HFFc6 (cell line): ENCODE measurements at regions not wholly inside any gene's neighbourhood (a gene's known extent, or its start where the extent isn't known, plus 50 kb on each side); places are given as distances from the start of the nearest gene placed in this dataset.
"Not testable (repeated sequence)": the region's sequence is repeated elsewhere in the genome, so short reads cannot be mapped to it uniquely, and the experiment has no call there.

Source experiments
- DNase-seq: peaks from one replicate; pipeline ENCODE4 v3.0.0-alpha.2; 2018
- H3K27ac Mint-ChIP-seq: 2 replicates; pipeline ENCODE4 v1.8.0; 2020; ENCODE audit warnings: mild to moderate bottlenecking, mixed read lengths
- H3K27me3 Mint-ChIP-seq: 2 replicates; pipeline ENCODE4 v1.8.0; 2021; ENCODE audit warnings: mild to moderate bottlenecking, moderate library complexity, mixed read lengths; ENCODE audit not compliant: insufficient read depth
- H3K36me3 Mint-ChIP-seq: 2 replicates; pipeline ENCODE4 v1.8.0; 2021; ENCODE audit warnings: low read depth, mixed read lengths
- H3K4me1 Mint-ChIP-seq: 2 replicates; pipeline ENCODE4 v1.8.0; 2020; ENCODE audit warnings: low read depth, mixed read lengths
- H3K4me3 Mint-ChIP-seq: 2 replicates; pipeline ENCODE4 v1.8.0; 2020; ENCODE audit warnings: mild to moderate bottlenecking, moderate library complexity, mixed read lengths
- H3K9me3 Mint-ChIP-seq: 2 replicates; pipeline ENCODE4 v1.8.0; 2020; ENCODE audit warnings: mild to moderate bottlenecking, mixed read lengths

DNA sequence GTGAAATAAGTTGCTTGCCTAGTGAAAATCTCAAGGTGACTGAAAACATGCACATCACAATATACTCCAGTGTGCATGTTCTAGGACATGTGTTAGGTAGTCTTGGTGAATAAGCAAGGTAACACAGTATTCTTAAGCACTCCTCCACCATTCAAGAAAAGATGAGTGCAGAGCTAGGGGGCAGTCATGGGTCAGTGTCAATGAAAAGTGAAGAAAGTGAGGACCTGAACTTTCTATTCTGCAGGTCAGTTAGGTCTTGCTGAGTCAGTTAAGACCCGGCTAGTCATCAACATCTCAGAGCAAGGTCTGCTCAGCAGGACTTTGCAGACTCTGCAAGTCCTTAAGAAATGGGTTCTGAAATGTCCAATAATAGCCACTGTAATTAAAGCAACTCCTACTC, 82.6 kb upstream of the POMZP3 start:
- H3K4me1 Mint-ChIP-seq, result not testable (repeated sequence)

DNA sequence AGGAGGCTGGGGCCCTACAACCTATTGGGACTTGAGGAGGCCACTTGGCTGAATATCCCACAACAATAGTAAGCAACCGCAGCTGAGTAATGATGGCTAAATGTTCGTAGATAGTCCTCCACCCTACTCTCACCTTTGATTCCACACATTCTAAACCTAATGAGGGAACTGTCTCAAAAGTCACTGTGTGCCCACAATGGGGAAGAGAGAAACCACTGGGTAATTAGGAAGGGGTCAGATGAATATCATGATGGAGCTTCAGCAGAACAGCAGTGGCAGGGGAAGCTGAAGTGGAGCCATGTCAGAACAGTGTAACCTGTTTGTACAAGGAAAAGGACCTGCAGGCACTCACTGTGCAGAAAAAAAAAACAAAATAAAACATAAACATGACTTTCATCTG, 81.4 kb upstream of the POMZP3 start:
- DNase-seq, H3K9me3 Mint-ChIP-seq, H3K27ac Mint-ChIP-seq, H3K27me3 Mint-ChIP-seq, H3K36me3 Mint-ChIP-seq, H3K4me3 Mint-ChIP-seq, H3K4me1 Mint-ChIP-seq: not testable (repeated sequence)

More for the DNA sequence above, 82.6 kb upstream of the POMZP3 start:
- H3K27ac Mint-ChIP-seq, H3K27me3 Mint-ChIP-seq, DNase-seq, H3K36me3 Mint-ChIP-seq, H3K9me3 Mint-ChIP-seq, H3K4me3 Mint-ChIP-seq: not testable (repeated sequence)

DNA sequence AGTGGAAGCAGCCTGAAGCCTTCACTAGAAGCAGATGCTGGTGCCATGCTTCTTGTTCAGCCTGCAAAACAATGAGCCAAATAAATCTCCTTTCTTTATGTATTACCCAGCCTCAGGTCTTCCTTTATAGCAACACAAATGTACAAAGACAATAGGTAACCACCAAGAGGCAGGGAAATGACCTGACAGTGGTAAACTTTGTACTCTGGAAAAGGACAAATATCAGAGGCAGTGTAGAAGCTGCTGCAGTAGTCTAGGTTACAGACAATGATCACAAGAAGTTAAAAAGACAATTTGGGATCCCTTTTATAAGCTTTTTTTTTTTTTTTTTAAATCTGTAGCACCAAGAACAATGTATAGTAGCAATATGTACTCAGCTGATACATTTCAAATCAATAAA, 76.7 kb upstream of the POMZP3 start:
- not testable (repeated sequence) for H3K4me3 Mint-ChIP-seq, DNase-seq, H3K27ac Mint-ChIP-seq, H3K36me3 Mint-ChIP-seq, H3K9me3 Mint-ChIP-seq, H3K4me1 Mint-ChIP-seq, H3K27me3 Mint-ChIP-seq

DNA sequence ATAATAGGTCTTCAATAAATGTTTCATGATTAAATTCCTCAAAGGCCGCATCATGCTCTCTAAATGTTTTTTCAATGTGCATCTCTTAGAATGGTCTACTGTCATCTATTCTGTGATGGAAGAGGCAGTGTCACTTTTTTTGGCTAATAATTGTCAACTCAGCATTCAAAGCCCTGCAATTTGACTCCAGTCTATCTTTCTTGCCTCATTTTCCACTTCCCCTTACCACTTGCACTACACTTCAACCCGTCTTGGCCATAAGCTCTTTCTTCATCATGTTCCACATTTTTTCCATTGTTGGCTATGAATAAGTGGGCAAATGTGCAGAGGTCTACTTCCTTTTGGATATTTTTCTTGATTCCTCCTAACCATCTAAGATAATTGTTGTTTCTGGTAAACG, 59.2 kb upstream of the POMZP3 start:
- H3K36me3 Mint-ChIP-seq, H3K27me3 Mint-ChIP-seq, DNase-seq, H3K9me3 Mint-ChIP-seq, H3K4me3 Mint-ChIP-seq, H3K27ac Mint-ChIP-seq, H3K4me1 Mint-ChIP-seq: not testable (repeated sequence)

DNA sequence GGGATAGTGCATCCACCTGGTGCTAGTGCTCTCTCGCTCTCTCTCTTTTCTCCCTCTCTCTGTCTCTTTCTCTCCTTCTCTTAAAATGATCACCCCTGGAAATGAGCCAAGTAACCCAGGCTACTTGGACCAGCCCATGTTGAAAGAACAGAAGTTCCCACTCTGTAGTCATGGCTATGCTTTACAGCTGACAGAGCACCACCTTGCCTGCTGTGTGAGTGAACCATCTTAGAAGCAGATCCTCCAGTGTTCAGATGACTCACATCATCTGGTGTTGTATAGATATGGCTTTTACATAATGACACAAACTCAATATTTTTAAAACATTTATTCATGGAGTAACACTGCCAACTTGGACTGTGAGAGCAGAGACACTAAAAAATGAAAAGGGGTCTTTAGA, 57.7 kb upstream of the POMZP3 start:
- not testable (repeated sequence) for H3K4me3 Mint-ChIP-seq, H3K36me3 Mint-ChIP-seq, H3K27ac Mint-ChIP-seq, H3K9me3 Mint-ChIP-seq, H3K27me3 Mint-ChIP-seq, DNase-seq, H3K4me1 Mint-ChIP-seq

DNA sequence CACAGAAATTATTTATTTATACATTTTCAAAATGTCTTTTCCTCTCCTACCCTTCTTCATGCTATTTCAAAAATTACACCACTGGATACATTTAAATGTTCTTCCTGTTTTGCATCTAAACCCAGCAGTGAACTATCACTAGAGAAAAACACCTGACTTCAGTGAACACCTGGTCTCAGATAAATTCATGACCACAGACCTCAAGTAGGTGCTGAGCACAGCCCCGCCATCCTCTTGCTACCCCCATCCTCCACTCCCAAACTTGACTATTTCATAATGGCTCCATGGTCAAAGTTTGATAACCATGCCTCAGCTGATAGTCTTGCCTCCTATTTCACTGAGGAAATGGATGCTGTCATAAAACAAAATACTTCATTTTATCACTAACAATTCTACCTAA, 56.6 kb upstream of the POMZP3 start:
- not testable (repeated sequence) for H3K9me3 Mint-ChIP-seq, H3K4me1 Mint-ChIP-seq, H3K27ac Mint-ChIP-seq, DNase-seq, H3K36me3 Mint-ChIP-seq, H3K27me3 Mint-ChIP-seq, H3K4me3 Mint-ChIP-seq

DNA sequence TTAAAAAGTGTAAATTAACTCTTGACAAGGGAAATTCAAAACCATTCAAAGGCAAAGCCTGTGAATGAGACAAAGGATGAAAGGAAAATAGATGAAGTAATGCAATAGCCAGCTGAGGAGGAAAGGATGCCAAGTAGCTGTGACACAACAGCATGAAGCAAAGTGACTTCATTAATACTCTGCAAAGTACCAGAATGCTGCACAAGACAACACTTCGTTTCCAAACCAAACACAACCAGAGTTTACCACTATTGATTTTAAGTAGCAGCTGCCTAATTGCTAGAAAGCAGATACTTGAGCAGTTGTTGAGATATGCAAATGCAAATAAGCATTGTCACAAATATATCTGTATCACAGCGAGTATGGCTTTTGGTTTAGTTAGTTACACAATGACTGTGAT, 54.7 kb upstream of the POMZP3 start:
- not testable (repeated sequence) for H3K27me3 Mint-ChIP-seq, H3K27ac Mint-ChIP-seq, H3K4me3 Mint-ChIP-seq, H3K36me3 Mint-ChIP-seq, H3K4me1 Mint-ChIP-seq, H3K9me3 Mint-ChIP-seq, DNase-seq

DNA sequence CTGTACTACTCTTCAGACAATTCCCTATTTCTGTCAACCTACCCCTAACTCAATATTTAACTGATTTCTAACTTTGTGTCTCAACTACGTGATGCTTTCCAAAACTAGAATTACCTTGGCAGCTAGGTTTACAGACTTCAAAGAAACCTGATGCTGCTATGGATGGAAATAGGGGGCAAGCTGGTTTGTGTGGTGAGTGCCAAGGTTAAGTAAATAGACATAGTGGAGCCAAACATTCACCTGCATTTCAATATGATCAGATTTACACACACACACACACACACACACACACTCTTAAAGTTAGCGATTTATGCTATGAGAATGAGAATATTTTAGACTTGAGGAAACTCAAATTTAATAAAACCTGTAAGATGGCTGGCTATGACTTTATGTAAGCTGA, 52.1 kb upstream of the POMZP3 start:
- not testable (repeated sequence) for H3K27me3 Mint-ChIP-seq, DNase-seq, H3K36me3 Mint-ChIP-seq, H3K27ac Mint-ChIP-seq, H3K4me3 Mint-ChIP-seq, H3K4me1 Mint-ChIP-seq, H3K9me3 Mint-ChIP-seq

DNA sequence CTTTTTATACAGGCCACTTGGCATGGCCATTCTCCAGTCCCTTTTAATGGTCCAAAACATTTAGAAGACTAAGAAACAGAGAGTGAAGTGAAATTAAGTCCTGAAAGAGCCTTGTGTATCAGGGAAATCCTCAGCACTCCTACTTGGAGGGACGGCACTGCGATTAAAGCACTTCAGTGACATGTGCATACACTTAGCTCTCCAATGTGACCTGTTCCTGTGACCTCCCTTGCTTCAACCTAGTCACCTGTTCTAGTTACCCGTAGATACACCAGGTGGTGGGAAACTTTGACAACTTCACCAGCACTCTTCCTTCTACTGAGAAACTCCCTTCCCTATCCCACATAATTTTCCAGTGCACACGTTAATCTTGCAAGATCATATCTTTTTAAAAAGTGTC, 51.4 kb upstream of the POMZP3 start:
- not testable (repeated sequence) for H3K27me3 Mint-ChIP-seq, H3K9me3 Mint-ChIP-seq, H3K4me1 Mint-ChIP-seq, DNase-seq, H3K27ac Mint-ChIP-seq, H3K4me3 Mint-ChIP-seq, H3K36me3 Mint-ChIP-seq

DNA sequence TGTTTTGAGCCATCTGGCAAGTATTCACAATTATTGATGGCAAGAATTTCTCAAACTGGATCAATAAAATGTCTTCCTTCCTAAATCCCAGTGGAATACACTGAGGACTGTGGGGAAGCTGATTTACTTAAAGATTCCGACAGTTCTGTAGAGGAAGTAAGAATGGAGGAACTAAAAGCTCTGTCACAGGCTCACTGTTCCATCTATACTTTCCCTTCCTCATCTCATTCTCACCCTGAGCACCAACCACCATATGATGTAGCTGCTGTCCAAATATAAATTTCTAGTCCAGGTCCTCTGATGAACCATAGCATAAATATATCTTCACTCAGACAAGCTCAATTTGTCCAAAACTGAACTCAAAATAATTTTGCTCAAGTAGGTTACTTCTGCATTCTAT, 49.8 kb upstream of the POMZP3 start:
- H3K4me3 Mint-ChIP-seq, H3K27me3 Mint-ChIP-seq, H3K9me3 Mint-ChIP-seq, DNase-seq, H3K27ac Mint-ChIP-seq, H3K4me1 Mint-ChIP-seq, H3K36me3 Mint-ChIP-seq: not testable (repeated sequence)
